ENCODE measurements at regions not wholly inside any gene's neighbourhood (a gene's known extent, or its start where the extent isn't known, plus 50 kb on each side); places are given as distances from the start of the nearest gene placed in this dataset.

DNA sequence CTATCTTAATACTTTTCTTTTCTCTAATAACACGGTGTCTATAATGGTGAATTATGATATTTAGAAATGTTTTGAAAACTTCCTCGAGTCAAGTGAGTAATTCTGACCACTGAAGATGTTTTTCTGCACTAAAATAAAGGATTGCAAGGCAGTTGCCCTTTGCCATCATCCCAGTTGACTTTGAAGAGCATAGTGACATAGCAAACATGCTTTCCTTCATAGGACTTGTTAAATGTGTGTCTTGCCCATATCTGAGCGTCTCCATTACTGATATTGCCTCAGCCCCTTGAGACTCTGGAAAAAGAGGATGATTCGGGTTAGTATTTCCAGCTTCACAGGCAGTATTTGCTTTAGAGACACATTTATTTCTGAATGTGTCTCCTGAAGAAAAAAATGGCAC is 125.2 kb upstream of the MCHR2 start:
- TF ChIP-seq, protein P1, sequence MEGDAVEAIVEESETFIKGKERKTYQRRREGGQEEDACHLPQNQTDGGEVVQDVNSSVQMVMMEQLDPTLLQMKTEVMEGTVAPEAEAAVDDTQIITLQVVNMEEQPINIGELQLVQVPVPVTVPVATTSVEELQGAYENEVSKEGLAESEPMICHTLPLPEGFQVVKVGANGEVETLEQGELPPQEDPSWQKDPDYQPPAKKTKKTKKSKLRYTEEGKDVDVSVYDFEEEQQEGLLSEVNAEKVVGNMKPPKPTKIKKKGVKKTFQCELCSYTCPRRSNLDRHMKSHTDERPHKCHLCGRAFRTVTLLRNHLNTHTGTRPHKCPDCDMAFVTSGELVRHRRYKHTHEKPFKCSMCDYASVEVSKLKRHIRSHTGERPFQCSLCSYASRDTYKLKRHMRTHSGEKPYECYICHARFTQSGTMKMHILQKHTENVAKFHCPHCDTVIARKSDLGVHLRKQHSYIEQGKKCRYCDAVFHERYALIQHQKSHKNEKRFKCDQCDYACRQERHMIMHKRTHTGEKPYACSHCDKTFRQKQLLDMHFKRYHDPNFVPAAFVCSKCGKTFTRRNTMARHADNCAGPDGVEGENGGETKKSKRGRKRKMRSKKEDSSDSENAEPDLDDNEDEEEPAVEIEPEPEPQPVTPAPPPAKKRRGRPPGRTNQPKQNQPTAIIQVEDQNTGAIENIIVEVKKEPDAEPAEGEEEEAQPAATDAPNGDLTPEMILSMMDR (IDR thresholded peaks at IDR 0.05) = no peak
- H3K4me3 Mint-ChIP-seq = no peak overlapping the region
- peaks cover 2% of the 10 kb centered on the region for H3K27me3 Mint-ChIP-seq
- no peaks in the 10 kb centered on the region for H3K9me3 Mint-ChIP-seq
- H3K27ac Mint-ChIP-seq = no peak overlapping the region
- H3K4me1 Mint-ChIP-seq = no peaks in the 10 kb centered on the region
- POLR2A ChIA-PET = no interaction called here
- no peak for DNase-seq
- no peaks in the 10 kb centered on the region for H3K36me3 Mint-ChIP-seq (ENCODE audit: low read depth)
- intact Hi-C loops (cut with micrococcal nuclease) = loop anchor here (5.0 kb wide), 1 partner anchor 603 kb away; no protein-coding TSS in a partner anchor
- CTCF ChIA-PET = no interaction called here
- ATAC-seq (ENCODE audit: low read depth) = no peak

DNA sequence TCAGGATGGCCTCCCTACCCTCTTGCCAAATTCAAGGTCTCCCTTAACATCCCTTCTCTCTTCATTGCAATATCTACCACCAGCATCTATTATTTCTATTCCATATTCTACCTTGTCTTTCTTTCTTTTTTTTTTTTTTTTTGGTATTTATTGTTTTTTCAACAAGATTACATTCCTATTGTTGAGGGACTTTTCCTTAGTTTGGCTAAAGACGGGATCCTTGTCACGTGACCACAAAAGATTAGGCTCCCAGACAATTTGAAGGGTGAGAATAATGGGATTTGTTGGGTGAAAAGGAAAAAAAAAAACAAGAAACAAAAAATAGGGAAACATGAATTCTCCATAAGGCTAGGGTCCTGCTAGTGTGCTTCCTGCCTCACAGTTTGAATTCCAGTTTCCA is 124.3 kb upstream of the MCHR2 start:
- no peaks in the 10 kb centered on the region for H3K36me3 Mint-ChIP-seq (ENCODE audit: low read depth)
- no peak for DNase-seq
- H3K9me3 Mint-ChIP-seq = no peaks in the 10 kb centered on the region
- no peak overlapping the region for H3K4me3 Mint-ChIP-seq
- no peak overlapping the region for H3K27ac Mint-ChIP-seq
- H3K4me1 Mint-ChIP-seq = no peaks in the 10 kb centered on the region
- peaks cover 2% of the 10 kb centered on the region for H3K27me3 Mint-ChIP-seq
- TF ChIP-seq, protein P1 (IDR thresholded peaks at IDR 0.05) = no peak
- intact Hi-C loops (cut with micrococcal nuclease) = loop anchor here (5.0 kb wide), 1 partner anchor 604 kb away; no protein-coding TSS in a partner anchor
- POLR2A ChIA-PET = no interaction called here
- no peak for ATAC-seq (ENCODE audit: low read depth)
- CTCF ChIA-PET = no interaction called here

DNA sequence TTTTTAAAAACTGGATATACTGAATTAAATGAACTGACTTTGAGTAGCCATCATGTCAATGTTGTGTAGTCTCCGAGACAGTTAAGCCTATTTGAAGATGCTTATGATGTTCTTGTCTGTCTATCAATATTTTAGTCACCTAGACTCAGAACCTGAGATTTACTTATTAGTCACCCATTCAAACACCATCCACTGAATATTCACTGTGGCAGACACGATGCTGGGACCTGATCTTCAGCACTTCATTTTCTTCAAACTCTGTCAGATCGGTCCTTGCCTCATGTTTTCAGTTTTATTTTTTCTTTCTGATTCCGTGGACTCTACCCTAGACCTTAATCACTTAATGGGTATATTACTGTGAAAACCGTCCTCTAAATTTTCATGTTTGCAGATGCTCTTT is 123.7 kb upstream of the MCHR2 start:
- DNase-seq (no peak), ATAC-seq (ENCODE audit: low read depth) (no peak)
- no peaks in the 10 kb centered on the region for H3K9me3 Mint-ChIP-seq
- H3K27me3 Mint-ChIP-seq = peaks cover 2% of the 10 kb centered on the region
- TF ChIP-seq, protein P1 (IDR thresholded peaks at IDR 0.05) = no peak
- no peak overlapping the region for H3K27ac Mint-ChIP-seq
- ChIA-PET POLR2A (no interaction called here), CTCF (interaction anchor here (1.5 kb wide), 1 partner anchor 17 kb away, joined by 3 read pairs; no protein-coding TSS in a partner anchor)
- intact Hi-C loops (cut with micrococcal nuclease) = loop anchor here (2.0 to 5.0 kb wide), 3 partner anchors 455 to 605 kb away; no protein-coding TSS in a partner anchor
- no peaks in the 10 kb centered on the region for H3K4me1 Mint-ChIP-seq
- H3K4me3 Mint-ChIP-seq = no peak overlapping the region
- H3K36me3 Mint-ChIP-seq (ENCODE audit: low read depth) = no peaks in the 10 kb centered on the region

DNA sequence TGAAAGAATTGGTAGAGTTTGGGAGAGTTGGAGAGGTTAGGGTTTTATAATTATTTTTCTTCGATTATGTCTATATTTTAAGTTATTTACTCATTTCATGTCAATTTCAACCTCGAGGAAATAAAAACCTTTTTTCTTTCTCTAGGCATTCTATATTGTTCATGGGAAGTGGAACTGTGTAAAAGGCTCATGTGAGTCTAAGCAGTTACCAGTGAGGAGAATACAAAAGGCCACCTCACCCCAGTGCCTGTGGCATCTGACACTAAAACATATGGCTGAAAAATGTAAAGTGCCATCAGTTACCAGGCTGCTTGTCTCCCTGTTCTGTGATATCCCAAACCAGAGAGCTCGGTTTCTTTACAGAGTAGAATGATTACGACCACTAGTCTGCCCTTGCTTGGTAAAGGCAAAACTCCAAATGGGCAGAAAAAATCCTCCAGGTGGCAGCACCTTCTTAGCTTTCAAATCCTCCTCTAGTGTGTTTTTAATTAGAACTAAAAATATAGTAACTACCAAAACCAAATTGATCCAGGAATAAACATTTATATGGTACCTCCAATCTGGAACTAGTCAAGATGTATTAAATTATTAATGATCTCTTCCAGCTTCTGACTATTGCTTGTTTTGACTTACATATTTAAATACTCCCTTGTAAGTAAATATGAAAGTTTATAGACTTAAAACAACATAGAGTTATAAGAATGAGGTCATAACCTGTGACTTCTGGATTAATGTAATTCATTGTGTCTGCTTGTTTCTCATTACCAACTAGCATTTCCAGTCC is 122.6 kb upstream of the MCHR2 start:
- TF ChIP-seq, protein P1 (IDR thresholded peaks at IDR 0.05) = no peak
- no peak overlapping the region for H3K27ac Mint-ChIP-seq
- ATAC-seq (ENCODE audit: low read depth) = no peak
- CTCF ChIA-PET = interaction anchor here (1.1 to 1.5 kb wide), 2 partner anchors 15 to 603 kb away, joined by 3 to 4 read pairs; no protein-coding TSS in a partner anchor
- no peaks in the 10 kb centered on the region for H3K36me3 Mint-ChIP-seq (ENCODE audit: low read depth)
- H3K27me3 Mint-ChIP-seq = peaks cover 2% of the 10 kb centered on the region
- H3K4me3 Mint-ChIP-seq = no peak overlapping the region
- no peaks in the 10 kb centered on the region for H3K4me1 Mint-ChIP-seq
- no peaks in the 10 kb centered on the region for H3K9me3 Mint-ChIP-seq
- DNase-seq = no peak
- intact Hi-C loops (cut with micrococcal nuclease) = loop anchor here (1.0 to 5.0 kb wide), 5 partner anchors 363 to 606 kb away; no protein-coding TSS in a partner anchor
- POLR2A ChIA-PET = no interaction called here

DNA sequence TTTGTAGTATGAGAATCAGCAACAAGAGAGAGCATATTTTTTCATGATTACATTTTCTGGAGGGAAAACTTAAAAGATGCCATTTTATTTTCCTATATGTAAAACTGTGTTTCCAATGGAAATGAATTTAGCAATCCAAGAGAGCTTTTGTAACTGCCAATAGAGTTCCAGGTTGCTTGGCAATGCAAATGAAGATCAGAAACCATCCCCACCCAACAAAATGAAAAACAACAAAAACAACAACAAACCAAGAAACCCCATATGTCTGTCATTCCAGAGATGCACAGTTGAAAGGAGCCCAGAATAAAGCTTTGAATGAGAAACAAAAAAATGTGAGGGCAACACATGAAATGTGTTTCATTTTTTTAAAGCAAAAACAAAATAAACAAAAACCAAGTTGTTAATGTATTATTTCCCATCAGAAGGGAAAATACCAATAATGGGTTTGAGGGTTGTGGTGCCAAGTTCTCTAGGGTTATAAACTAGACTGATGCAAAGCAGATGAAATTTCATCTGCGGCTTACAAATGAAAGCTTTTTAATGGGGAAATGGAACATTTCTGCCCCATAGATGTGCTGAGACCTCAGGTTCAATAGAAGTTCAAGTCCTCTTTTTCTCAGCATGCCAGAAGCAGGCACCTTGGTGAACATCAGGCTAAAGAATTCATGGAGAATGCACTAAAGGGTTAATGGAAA is 121.5 kb upstream of the MCHR2 start:
- no peak overlapping the region for H3K4me3 Mint-ChIP-seq

More for the DNA sequence above, 121.5 kb upstream of the MCHR2 start:
- Mint-ChIP-seq H3K9me3 (no peaks in the 10 kb centered on the region), H3K27me3 (peaks cover 2% of the 10 kb centered on the region), H3K36me3 (ENCODE audit: low read depth) (no peaks in the 10 kb centered on the region), H3K27ac (no peak overlapping the region), H3K4me1 (no peaks in the 10 kb centered on the region)
- no peak for DNase-seq
- intact Hi-C loops (cut with micrococcal nuclease) = loop anchor here (1.0 to 5.0 kb wide), 5 partner anchors 364 to 607 kb away; no protein-coding TSS in a partner anchor
- ATAC-seq (ENCODE audit: low read depth) = no peak
- TF ChIP-seq, protein P1 (IDR thresholded peaks at IDR 0.05) = no peak
- ChIA-PET CTCF (no interaction called here), POLR2A (no interaction called here)

Measured in activated B cell treated with CpG ODN at 0.5 μM for 24 hours (primary cell).